ENCODE measurements at regions not wholly inside any gene's neighbourhood (a gene's known extent, or its start where the extent isn't known, plus 50 kb on each side); places are given as distances from the start of the nearest gene placed in this dataset.

GRCh38 chr2:129061069-129061768 is 742.6 kb upstream of the HS6ST1 start:
- DNase-seq: peak; percentile 44

GRCh38 chr2:129061769-129062121 is 743.1 kb upstream of the HS6ST1 start:
- no peak for DNase-seq

GRCh38 chr2:129062146-129062912 is 743.7 kb upstream of the HS6ST1 start:
- DNase-seq: no peak

GRCh38 chr2:129067070-129067469 is 748.4 kb upstream of the HS6ST1 start:
- no peak for DNase-seq

GRCh38 chr2:129067953-129068352 is 749.3 kb upstream of the HS6ST1 start:
- DNase-seq: no peak

- no peak for DNase-seq
These were observed 749.9 kb upstream of the HS6ST1 start for GRCh38 chr2:129068543-129068942.

GRCh38 chr2:129069875-129070594 is 751.4 kb upstream of the HS6ST1 start:
- no peak for DNase-seq

- DNase-seq: no peak
These were observed 752.0 kb upstream of the HS6ST1 start for GRCh38 chr2:129070663-129071062.

GRCh38 chr2:129071531-129071930 is 752.9 kb upstream of the HS6ST1 start:
- no peak for DNase-seq

- DNase-seq: no peak
These were observed 755.7 kb upstream of the HS6ST1 start for GRCh38 chr2:129074298-129074920.

- DNase-seq: no peak
These were observed 759.9 kb upstream of the HS6ST1 start for GRCh38 chr2:129078548-129078947.

- DNase-seq: no peak
These were observed 762.2 kb upstream of the HS6ST1 start for GRCh38 chr2:129080715-129081476.

GRCh38 chr2:129085386-129085785 is 766.7 kb upstream of the HS6ST1 start:
- DNase-seq: no peak

- DNase-seq: no peak
These were observed 768.6 kb upstream of the HS6ST1 start for GRCh38 chr2:129087133-129087813.

GRCh38 chr2:129091620-129092019 is 773.0 kb upstream of the HS6ST1 start:
- no peak for DNase-seq

GRCh38 chr2:129092956-129093355 is 774.3 kb upstream of the HS6ST1 start:
- DNase-seq: no peak

GRCh38 chr2:129101186-129101585 is 782.5 kb upstream of the HS6ST1 start:
- DNase-seq: no peak

- DNase-seq: no peak
These were observed 785.5 kb upstream of the HS6ST1 start for GRCh38 chr2:129103936-129104878.

- no peak for DNase-seq
These were observed 793.5 kb upstream of the HS6ST1 start for GRCh38 chr2:129112181-129112580.

- no peak for DNase-seq
These were observed 795.1 kb upstream of the HS6ST1 start for GRCh38 chr2:129113776-129114175.

- DNase-seq: peak; percentile 77
These were observed 798.8 kb upstream of the HS6ST1 start for GRCh38 chr2:129117434-129117833.

Measured in left hindlimb (tissue), 1 donor.